Neural progenitor cell (in vitro differentiated cells): ENCODE measurements at regions not wholly inside any gene's neighbourhood (a gene's known extent, or its start where the extent isn't known, plus 50 kb on each side); places are given as distances from the start of the nearest gene placed in this dataset.

ENCODE experiments used
- CTCF ChIP-seq: fragments of 200-600 bp; sonication (generic); IDR thresholded peaks from 2 replicates; pipeline ENCODE4 v1.5.1; 2017; ENCODE audit warnings: antibody characterized with exemption, mild to moderate bottlenecking
- EZH2 ChIP-seq: fragments of 200-600 bp; sonication (generic); IDR thresholded peaks from 2 replicates; pipeline ENCODE4 v1.6.1; 2017; ENCODE audit warnings: antibody characterized with exemption, mild to moderate bottlenecking, moderate library complexity
- EZH2phosphoT487 ChIP-seq: fragments of 200-600 bp; sonication (generic); IDR thresholded peaks from 2 replicates; pipeline ENCODE4 v1.6.1; 2017; ENCODE audit warnings: antibody characterized with exemption

- TF ChIP-seq CTCF (no peak), EZH2 (no peak), EZH2phosphoT487 (no peak)
Observed at GRCh38 chr16:85387171-85387507, 226.0 kb upstream of the GSE1 start.
